Neural progenitor cell (in vitro differentiated cells): ENCODE measurements at regions not wholly inside any gene's neighbourhood (a gene's known extent, or its start where the extent isn't known, plus 50 kb on each side); places are given as distances from the start of the nearest gene placed in this dataset.

Experiments used
- CTCF ChIP-seq: fragments of 200-600 bp; sonication (generic); IDR thresholded peaks from 2 replicates; pipeline ENCODE4 v1.5.1; 2017; ENCODE audit warnings: antibody characterized with exemption, mild to moderate bottlenecking
- EZH2 ChIP-seq: fragments of 200-600 bp; sonication (generic); IDR thresholded peaks from 2 replicates; pipeline ENCODE4 v1.6.1; 2017; ENCODE audit warnings: antibody characterized with exemption, mild to moderate bottlenecking, moderate library complexity
- EZH2phosphoT487 ChIP-seq: fragments of 200-600 bp; sonication (generic); IDR thresholded peaks from 2 replicates; pipeline ENCODE4 v1.6.1; 2017; ENCODE audit warnings: antibody characterized with exemption

GRCh38 chrX:140091125-140091886 lies 126.0 kb upstream of the CXorf66 start:
- TF ChIP-seq CTCF = peak; percentile 28
- TF ChIP-seq EZH2phosphoT487 = no peak
- TF ChIP-seq EZH2 = no peak
